Astrocyte of the spinal cord (primary cell): ENCODE measurements at regions not wholly inside any gene's neighbourhood (a gene's known extent, or its start where the extent isn't known, plus 50 kb on each side); places are given as distances from the start of the nearest gene placed in this dataset.

ENCODE experiments used
- DNase-seq: peaks from one replicate; pipeline ENCODE4 v3.0.0; 2011; ENCODE audit warnings: low read depth, low spot score
- H3K4me3 ChIP-seq: 2 replicates; pipeline ENCODE4 v1.5.1; 2011; ENCODE audit warnings: low read depth, mild to moderate bottlenecking, low read length, moderate library complexity
- CTCF ChIP-seq: IDR thresholded peaks from 2 replicates; pipeline ENCODE4 v1.5.1; 2012; ENCODE audit warnings: low read depth, mild to moderate bottlenecking, low read length, inconsistent platforms
- in situ Hi-C: cut with HindIII; loops from 2 replicates; pipeline ENCODE4 v1.10.0; 2017; ENCODE audit warnings: low sequenced_read_pairs

DNA sequence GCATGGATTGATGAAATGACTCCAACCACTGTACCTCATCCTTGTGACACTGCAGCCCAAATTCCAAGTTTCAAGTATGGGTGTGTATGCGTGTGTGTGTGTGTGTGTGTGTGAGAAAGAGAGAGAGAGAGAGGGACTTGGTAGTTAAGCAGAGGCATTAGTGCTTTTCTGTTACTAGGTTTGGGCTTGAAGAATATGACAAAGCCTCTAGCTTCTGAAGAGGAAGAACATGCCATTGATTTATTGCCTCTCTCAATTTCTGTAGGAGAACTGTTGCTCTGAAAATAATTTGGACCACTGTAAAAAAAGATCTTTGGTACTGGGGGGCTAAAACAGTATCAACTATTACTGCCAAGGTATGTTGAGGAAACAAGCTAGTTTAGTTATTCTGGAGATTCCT is 139.2 kb downstream of the AQP9 start:
- in situ Hi-C loops = no loop called here
- no peak for DNase-seq
- no peak overlapping the region for H3K4me3 ChIP-seq
- TF ChIP-seq CTCF = no peak

- H3K4me3 ChIP-seq = no peak overlapping the region
- TF ChIP-seq CTCF = no peak
- no peak for DNase-seq
- in situ Hi-C loops = no loop called here
These were observed 140.9 kb downstream of the AQP9 start for GRCh38 chr15:58279106-58279505.

DNA sequence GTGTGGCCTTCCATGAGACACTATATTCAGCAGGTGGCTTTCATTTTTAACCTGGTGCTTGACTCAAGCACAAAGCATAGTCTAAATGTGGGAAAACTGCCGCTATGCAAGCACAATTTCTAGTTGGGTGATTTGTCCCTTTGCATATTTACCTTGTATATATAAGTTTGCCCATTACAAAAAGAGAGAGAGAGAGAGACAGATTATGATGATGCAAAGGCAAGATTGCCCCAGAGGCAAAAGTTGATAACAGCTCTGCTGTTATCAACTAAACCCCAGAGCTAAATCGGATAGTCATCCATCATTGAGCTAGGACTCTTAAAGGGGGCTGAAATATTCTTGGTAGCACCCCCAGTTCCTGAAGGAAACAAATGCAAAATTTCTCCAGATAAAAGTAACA is 141.5 kb downstream of the AQP9 start:
- no peak overlapping the region for H3K4me3 ChIP-seq
- in situ Hi-C loops = no loop called here
- TF ChIP-seq CTCF = no peak
- no peak for DNase-seq

DNA sequence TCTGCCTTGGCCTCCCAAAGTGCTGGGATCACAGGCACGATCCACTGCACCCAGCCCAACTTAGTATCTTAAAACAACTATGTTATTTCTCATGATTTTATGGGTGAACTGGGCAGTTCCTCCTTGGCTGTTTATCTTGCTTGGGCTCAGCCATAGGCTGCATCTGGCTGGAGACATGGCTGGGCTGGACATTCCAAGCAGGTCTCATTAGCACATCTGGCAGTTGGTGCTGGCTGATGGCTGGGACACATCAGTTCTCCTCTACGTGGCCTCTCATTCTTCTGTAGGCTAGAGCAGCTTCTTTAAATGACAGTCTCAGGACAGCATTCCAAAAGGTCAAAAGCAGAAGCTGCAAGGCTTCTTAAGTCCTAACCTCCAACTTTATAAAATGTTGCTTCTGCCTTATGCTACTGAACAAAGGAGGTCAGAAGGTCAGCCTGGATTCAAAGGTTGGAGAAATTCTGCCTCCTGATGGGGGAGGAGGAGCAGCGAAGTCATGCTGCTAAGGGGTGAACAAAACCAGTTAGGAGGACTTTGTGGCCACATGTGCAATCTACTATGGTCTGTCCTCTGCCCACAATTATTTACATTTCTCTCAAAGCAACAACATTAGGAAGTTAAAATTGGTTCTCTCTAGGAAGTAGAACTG is 144.0 kb downstream of the AQP9 start:
- no peak overlapping the region for H3K4me3 ChIP-seq
- TF ChIP-seq CTCF = no peak
- no peak for DNase-seq
- in situ Hi-C loops = no loop called here

DNA sequence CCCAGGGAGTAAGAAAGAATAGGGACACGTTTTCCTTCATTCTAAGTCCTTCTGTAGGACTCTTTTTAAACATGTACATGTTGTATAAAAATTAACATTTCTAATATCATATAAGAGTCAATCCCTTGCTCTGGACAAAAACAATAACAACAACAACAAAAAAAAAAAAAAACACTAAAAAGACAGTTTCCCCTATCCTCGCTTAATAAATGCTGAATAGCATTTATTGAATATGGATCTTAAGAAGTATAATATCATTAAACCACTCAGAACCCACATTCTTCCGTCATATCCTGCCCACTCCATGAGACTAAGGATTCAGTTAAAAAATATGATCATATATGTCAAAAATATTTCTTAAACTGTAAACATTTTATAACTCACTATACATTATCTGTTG is 145.1 kb downstream of the AQP9 start:
- TF ChIP-seq CTCF = no peak
- no peak for DNase-seq
- H3K4me3 ChIP-seq = no peak overlapping the region
- in situ Hi-C loops = no loop called here

GRCh38 chr15:58284293-58284692 is 146.1 kb downstream of the AQP9 start:
- H3K4me3 ChIP-seq = no peak overlapping the region
- no peak for DNase-seq
- in situ Hi-C loops = no loop called here
- no peak for TF ChIP-seq CTCF
